A673 (cell line): ENCODE measurements at regions not wholly inside any gene's neighbourhood (a gene's known extent, or its start where the extent isn't known, plus 50 kb on each side); places are given as distances from the start of the nearest gene placed in this dataset.

ENCODE experiments used
- BruUV-seq: library from RNA; stranded (reverse); fragments of 400-500 nt; replicated peaks from 2 replicates; lab custom pipeline; 2021; lab: Mats Ljungman, UMichigan
- CTCF ChIA-PET: fragments of 300-600 bp; sonication (Branson Sonifier 250); formaldehyde crosslinking; loops from one replicate; lab custom pipeline; 2022; ENCODE audit warnings: antibody characterized with exemption; lab: Charles Lee
- POLR2A ChIA-PET: fragments of 300-600 bp; sonication (Branson Sonifier 250); formaldehyde crosslinking; loops from one replicate; lab custom pipeline; 2022; ENCODE audit warnings: antibody characterized with exemption; ENCODE audit not compliant: low non-redundant PET; lab: Charles Lee
- DNase-seq: peaks from one replicate; pipeline ENCODE4 v3.0.0-alpha.2; 2015; ENCODE audit warnings: low spot score
- H3K27ac ChIP-seq: fragments of 200-600 bp; sonication (generic); 2 replicates; pipeline ENCODE4 v1.5.1; 2016; ENCODE audit warnings: mixed run types, low read depth, mild to moderate bottlenecking, mixed read lengths, antibody characterized with exemption, low read length; ENCODE audit not compliant: poor library complexity, severe bottlenecking
- H3K27me3 ChIP-seq: fragments of 200-600 bp; sonication (generic); replicated peaks from 2 replicates; pipeline ENCODE4 v1.6.1; 2017; ENCODE audit warnings: mixed run types, low read depth, mild to moderate bottlenecking, mixed read lengths, antibody characterized with exemption, low read length; ENCODE audit not compliant: insufficient read depth, poor library complexity
- H3K36me3 ChIP-seq: fragments of 200-600 bp; sonication (generic); 2 replicates; pipeline ENCODE4 v1.6.1; 2016; ENCODE audit warnings: mixed run types, mild to moderate bottlenecking, mixed read lengths, antibody characterized with exemption, low read length; ENCODE audit not compliant: insufficient read depth, poor library complexity, severe bottlenecking
- H3K4me1 ChIP-seq: fragments of 200-600 bp; sonication (generic); 2 replicates; pipeline ENCODE4 v1.6.1; 2017; ENCODE audit warnings: mixed run types, mild to moderate bottlenecking, mixed read lengths, antibody characterized with exemption, low read length; ENCODE audit not compliant: insufficient read depth, poor library complexity, severe bottlenecking
- H3K4me3 ChIP-seq: fragments of 200-600 bp; sonication (generic); 2 replicates; pipeline ENCODE4 v1.5.1; 2016; ENCODE audit warnings: low read depth, mixed run types, mild to moderate bottlenecking, mixed read lengths, low read length; ENCODE audit not compliant: poor library complexity, severe bottlenecking
- H3K9me3 ChIP-seq: fragments of 200-600 bp; sonication (generic); 2 replicates; pipeline ENCODE4 v1.6.1; 2016; ENCODE audit warnings: mixed run types, low read depth, mild to moderate bottlenecking, mixed read lengths, antibody characterized with exemption, low read length; ENCODE audit not compliant: poor library complexity, severe bottlenecking
- EZH2 ChIP-seq: fragments of 200-600 bp; sonication (generic); IDR thresholded peaks from 2 replicates; pipeline ENCODE4 v1.6.1; 2017; ENCODE audit warnings: borderline replicate concordance, low read depth, mild to moderate bottlenecking, mixed read lengths, antibody characterized with exemption, low read length; ENCODE audit not compliant: poor library complexity, severe bottlenecking
- intact Hi-C: fragments of 100-400 bp; cut with micrococcal nuclease; formaldehyde crosslinking; loops from one replicate; pipeline ENCODE4 v1.10.0; 2022; ENCODE audit not compliant: unreplicated experiment
- TF ChIP-seq, protein P1 (sequence below): fragments of 300-800, 200-600 bp; sonication (generic); conservative IDR thresholded peaks from 2 replicates; pipeline ENCODE4 v1.5.1; 2017; ENCODE audit warnings: low read depth, mild to moderate bottlenecking, antibody characterized with exemption, low read length, moderate library complexity, mixed read lengths

DNA sequence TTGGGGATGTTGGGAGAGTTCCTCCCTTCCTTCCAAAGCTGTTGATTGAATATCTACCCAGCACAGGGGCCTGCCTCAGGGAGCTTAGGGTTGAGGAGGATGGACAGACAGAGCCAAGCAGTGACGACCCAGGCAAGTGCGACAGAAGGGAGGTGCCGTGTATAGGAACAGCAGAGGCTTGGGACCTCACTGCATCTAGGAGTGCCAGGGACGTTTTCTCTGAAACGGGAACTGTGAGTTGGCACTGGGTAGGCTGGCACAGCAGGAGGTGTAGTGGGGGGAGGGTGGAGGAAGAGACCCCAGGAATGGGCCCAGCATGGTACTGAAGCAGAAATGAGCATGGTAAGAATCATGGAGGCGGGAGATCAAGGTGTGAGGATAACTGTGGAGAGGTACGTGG is 55.3 kb upstream of the MGMT start:
- Histone ChIP-seq H3K27ac (no peak overlapping the region), H3K27me3 (no peaks in the 10 kb centered on the region), H3K36me3 (no peaks in the 10 kb centered on the region), H3K4me1 (no peaks in the 10 kb centered on the region), H3K9me3 (no peaks in the 10 kb centered on the region), H3K4me3 (no peak overlapping the region)
- DNase-seq = no peak
- TF ChIP-seq, protein P1, sequence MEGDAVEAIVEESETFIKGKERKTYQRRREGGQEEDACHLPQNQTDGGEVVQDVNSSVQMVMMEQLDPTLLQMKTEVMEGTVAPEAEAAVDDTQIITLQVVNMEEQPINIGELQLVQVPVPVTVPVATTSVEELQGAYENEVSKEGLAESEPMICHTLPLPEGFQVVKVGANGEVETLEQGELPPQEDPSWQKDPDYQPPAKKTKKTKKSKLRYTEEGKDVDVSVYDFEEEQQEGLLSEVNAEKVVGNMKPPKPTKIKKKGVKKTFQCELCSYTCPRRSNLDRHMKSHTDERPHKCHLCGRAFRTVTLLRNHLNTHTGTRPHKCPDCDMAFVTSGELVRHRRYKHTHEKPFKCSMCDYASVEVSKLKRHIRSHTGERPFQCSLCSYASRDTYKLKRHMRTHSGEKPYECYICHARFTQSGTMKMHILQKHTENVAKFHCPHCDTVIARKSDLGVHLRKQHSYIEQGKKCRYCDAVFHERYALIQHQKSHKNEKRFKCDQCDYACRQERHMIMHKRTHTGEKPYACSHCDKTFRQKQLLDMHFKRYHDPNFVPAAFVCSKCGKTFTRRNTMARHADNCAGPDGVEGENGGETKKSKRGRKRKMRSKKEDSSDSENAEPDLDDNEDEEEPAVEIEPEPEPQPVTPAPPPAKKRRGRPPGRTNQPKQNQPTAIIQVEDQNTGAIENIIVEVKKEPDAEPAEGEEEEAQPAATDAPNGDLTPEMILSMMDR = no peak
- POLR2A ChIA-PET = no interaction called here
- CTCF ChIA-PET = no interaction called here
- intact Hi-C loops = no loop called here
- BruUV-seq = no TSS peak

DNA sequence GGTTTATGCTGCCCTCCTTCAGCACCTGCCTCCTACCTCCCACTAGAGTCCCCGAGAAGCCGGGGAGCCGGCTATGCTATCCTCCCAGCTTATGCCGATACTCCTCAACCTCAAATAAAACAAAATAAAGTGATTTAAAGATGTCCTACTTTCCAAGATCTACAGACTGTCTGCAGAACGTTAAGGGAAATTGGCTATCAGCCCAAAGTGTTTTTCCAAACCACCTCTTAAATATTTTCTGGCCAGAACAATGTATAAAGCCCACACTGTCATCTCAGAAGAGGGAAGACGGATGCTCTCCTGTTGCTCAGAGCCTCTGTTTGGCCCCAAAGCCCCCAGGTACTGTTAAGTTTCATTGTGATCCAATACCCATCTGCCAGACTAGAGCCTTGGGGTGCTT is 54.0 kb upstream of the MGMT start:
- H3K4me3 ChIP-seq = no peak overlapping the region
- no TSS peak for BruUV-seq
- CTCF ChIA-PET = no interaction called here
- no peaks in the 10 kb centered on the region for H3K27me3 ChIP-seq
- no peaks in the 10 kb centered on the region for H3K9me3 ChIP-seq
- POLR2A ChIA-PET = no interaction called here
- peaks cover 3% of the 10 kb centered on the region for H3K4me1 ChIP-seq
- TF ChIP-seq EZH2 = no peak
- TF ChIP-seq, protein P1 = no peak
- no peaks in the 10 kb centered on the region for H3K36me3 ChIP-seq
- no peak overlapping the region for H3K27ac ChIP-seq
- intact Hi-C loops = no loop called here
- no peak for DNase-seq

DNA sequence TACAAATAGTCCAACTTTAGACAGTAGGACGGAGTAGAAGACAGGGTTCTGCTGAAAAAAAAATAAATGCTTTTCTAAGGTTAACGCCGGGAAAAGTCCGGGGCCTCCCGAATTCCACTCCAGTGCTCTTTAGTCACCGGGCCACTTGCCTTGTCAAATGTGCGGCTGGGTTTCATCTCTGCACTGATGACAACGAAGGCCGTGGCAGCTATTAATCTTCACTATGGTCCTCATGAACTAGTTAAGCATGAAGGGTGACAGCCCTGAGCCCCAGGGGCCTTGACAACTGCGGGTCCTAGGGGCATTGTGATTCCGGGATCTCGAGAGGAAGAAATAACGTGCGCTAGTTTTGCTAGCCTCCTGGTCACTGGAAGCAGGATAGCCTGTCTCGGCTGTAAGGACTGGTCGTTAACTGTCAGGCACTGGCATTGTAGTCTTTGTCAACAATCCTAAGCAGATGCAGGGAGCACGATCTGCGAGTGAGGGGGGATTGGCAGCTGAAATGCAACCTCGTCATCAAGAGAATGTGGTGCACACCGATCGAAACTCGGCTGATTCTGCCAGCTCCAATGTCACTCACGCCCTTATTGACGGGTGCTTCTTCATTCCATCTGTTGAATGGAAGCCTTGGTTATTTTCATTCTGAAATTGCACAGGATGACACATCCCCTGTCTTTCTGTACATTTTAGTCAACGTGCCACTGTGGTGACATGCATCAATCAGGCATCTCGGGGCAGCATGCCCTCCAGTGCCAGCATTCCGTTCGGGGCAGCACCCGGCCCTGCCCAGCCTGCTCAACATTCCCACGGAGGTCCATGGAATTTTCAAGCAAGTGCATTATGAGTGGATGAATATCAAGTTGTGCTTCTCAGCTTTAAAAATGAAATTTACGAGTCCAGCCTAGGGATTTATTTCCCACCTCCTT is 51.6 kb upstream of the MGMT start:
- TF ChIP-seq EZH2 = no peak
- TF ChIP-seq, protein P1 = no peak
- POLR2A ChIA-PET = interaction anchor here (0.6 kb wide), 1 partner anchor 297 kb away, joined by 6 read pairs; no protein-coding TSS in a partner anchor
- H3K36me3 ChIP-seq = no peaks in the 10 kb centered on the region
- CTCF ChIA-PET = no interaction called here
- H3K27ac ChIP-seq = no peak overlapping the region
- H3K9me3 ChIP-seq = no peaks in the 10 kb centered on the region
- peaks cover 8% of the 10 kb centered on the region for H3K4me1 ChIP-seq
- intact Hi-C loops = no loop called here
- no peak for DNase-seq
- no TSS peak for BruUV-seq
- H3K4me3 ChIP-seq = no peak overlapping the region
- H3K27me3 ChIP-seq = no peaks in the 10 kb centered on the region
